ENCODE measurements at regions not wholly inside any gene's neighbourhood (a gene's known extent, or its start where the extent isn't known, plus 50 kb on each side); places are given as distances from the start of the nearest gene placed in this dataset.

GRCh38 chr4:181971411-181971810, 271.8 kb upstream of the TENM3 start:
- no CpG with 5 or more reads among the region's 4 CpGs for WGBS, 2 donors (ENCODE audit: extremely low coverage in 2 of 2, insufficient read length in 2 of 2, insufficient replicate concordance in 1 of 2)
- no peak overlapping the region for H3K27ac ChIP-seq (replicated peaks; ENCODE audit: low read length)
- H3K14ac ChIP-seq (ENCODE audit: low read length), result no peak overlapping the region

GRCh38 chr4:181971973-181972372, 271.2 kb upstream of the TENM3 start:
- no peak for DNase-seq (ENCODE audit: low spot score)
- peaks cover 0 to 1% of the 10 kb centered on the region in 2 donors for H3K4me1 ChIP-seq (ENCODE audit: control insufficient read depth in 2 of 2, insufficient read depth in 1 of 2, low read depth in 1 of 2, low read length in 2 of 2)
- no peak overlapping the region for H2BK5ac ChIP-seq (ENCODE audit: low read length)
- H3K9ac ChIP-seq (ENCODE audit: low read depth, low read length, poor library complexity), result no peak overlapping the region
- H2BK15ac ChIP-seq (ENCODE audit: low read length), result no peak overlapping the region
- H4K91ac ChIP-seq (ENCODE audit: low read depth, low read length, poor library complexity), result no peak overlapping the region
- no peak overlapping the region for H3K14ac ChIP-seq (ENCODE audit: low read length)
- no peak overlapping the region for H4K8ac ChIP-seq (ENCODE audit: low read depth, low read length)
- H2BK12ac ChIP-seq (ENCODE audit: low read length), result no peak overlapping the region
- no peak overlapping the region for H3K4me3 ChIP-seq (ENCODE audit: low read length in 2 of 2)
- no peak overlapping the region for H3K23ac ChIP-seq (ENCODE audit: low read depth, low read length, poor library complexity)
- no CpG with 5 or more reads among the region's 3 CpGs for WGBS, 2 donors (ENCODE audit: extremely low coverage in 2 of 2, insufficient read length in 2 of 2, insufficient replicate concordance in 1 of 2)
- no peak overlapping the region for H2AFZ ChIP-seq (ENCODE audit: low read length)
- no peak overlapping the region for H2AK5ac ChIP-seq (ENCODE audit: low read depth, low read length)
- no peak overlapping the region for H3K4ac ChIP-seq (ENCODE audit: low read length)
- no peak overlapping the region for H3K18ac ChIP-seq (ENCODE audit: low read length)
- no peak overlapping the region for H2BK120ac ChIP-seq (ENCODE audit: low read depth, low read length)
- H3K9me3 ChIP-seq (replicated peaks in 1 of 2; ENCODE audit: control insufficient read depth in 2 of 2, insufficient read depth in 1 of 2, low read depth in 1 of 2, low read length in 2 of 2), result no peaks in the 10 kb centered on the region
- H3K36me3 ChIP-seq (replicated peaks in 1 of 2; ENCODE audit: control insufficient read depth in 2 of 2, insufficient read depth in 2 of 2, low read length in 2 of 2), result no peaks in the 10 kb centered on the region
- no peaks in the 10 kb centered on the region for H3K27me3 ChIP-seq (ENCODE audit: control insufficient read depth in 3 of 3, insufficient read depth in 3 of 3, low read depth in 1 of 3, low read length in 3 of 3)
- H3K4me2 ChIP-seq (ENCODE audit: insufficient read depth, low read length, poor library complexity, severe bottlenecking), result no peak overlapping the region
- no peak overlapping the region for H3K27ac ChIP-seq (replicated peaks; ENCODE audit: low read length)
- H3K79me1 ChIP-seq (ENCODE audit: low read depth, low read length), result no peaks in the 10 kb centered on the region

More at GRCh38 chr4:181971411-181971810, 271.8 kb upstream of the TENM3 start:
- Histone ChIP-seq H3K4ac (ENCODE audit: low read length) (no peak overlapping the region), H2BK12ac (ENCODE audit: low read length) (no peak overlapping the region), H3K23ac (ENCODE audit: low read depth, low read length, poor library complexity) (no peak overlapping the region), H2AFZ (ENCODE audit: low read length) (no peak overlapping the region), H3K4me2 (ENCODE audit: insufficient read depth, low read length, poor library complexity, severe bottlenecking) (no peak overlapping the region), H2BK5ac (ENCODE audit: low read length) (no peak overlapping the region), H3K4me3 (ENCODE audit: low read length in 2 of 2) (no peak overlapping the region), H4K8ac (ENCODE audit: low read depth, low read length) (no peak overlapping the region), H3K79me1 (ENCODE audit: low read depth, low read length) (no peaks in the 10 kb centered on the region), H2AK5ac (ENCODE audit: low read depth, low read length) (no peak overlapping the region), H4K91ac (ENCODE audit: low read depth, low read length, poor library complexity) (no peak overlapping the region), H2BK15ac (ENCODE audit: low read length) (no peak overlapping the region), H3K27me3 (ENCODE audit: control insufficient read depth in 3 of 3, insufficient read depth in 3 of 3, low read depth in 1 of 3, low read length in 3 of 3) (no peaks in the 10 kb centered on the region), H3K9me3 (replicated peaks in 1 of 2; ENCODE audit: control insufficient read depth in 2 of 2, insufficient read depth in 1 of 2, low read depth in 1 of 2, low read length in 2 of 2) (no peaks in the 10 kb centered on the region), H3K9ac (ENCODE audit: low read depth, low read length, poor library complexity) (no peak overlapping the region), H3K4me1 (ENCODE audit: control insufficient read depth in 2 of 2, insufficient read depth in 1 of 2, low read depth in 1 of 2, low read length in 2 of 2) (no peaks in the 10 kb centered on the region), H3K18ac (ENCODE audit: low read length) (no peak overlapping the region), H3K36me3 (replicated peaks in 1 of 2; ENCODE audit: control insufficient read depth in 2 of 2, insufficient read depth in 2 of 2, low read length in 2 of 2) (no peaks in the 10 kb centered on the region), H2BK120ac (ENCODE audit: low read depth, low read length) (no peak overlapping the region)
- DNase-seq (ENCODE audit: low spot score), result no peak

GRCh38 chr4:181976764-181977163, 266.4 kb upstream of the TENM3 start:
- Histone ChIP-seq H3K4me2 (ENCODE audit: insufficient read depth, low read length, poor library complexity, severe bottlenecking) (no peak overlapping the region), H3K27me3 (ENCODE audit: control insufficient read depth in 3 of 3, insufficient read depth in 3 of 3, low read depth in 1 of 3, low read length in 3 of 3) (no peaks in the 10 kb centered on the region), H3K4ac (ENCODE audit: low read length) (no peak overlapping the region), H2BK120ac (ENCODE audit: low read depth, low read length) (no peak overlapping the region), H2AFZ (ENCODE audit: low read length) (no peak overlapping the region), H4K91ac (ENCODE audit: low read depth, low read length, poor library complexity) (no peak overlapping the region), H3K4me3 (ENCODE audit: low read length in 2 of 2) (no peak overlapping the region), H3K14ac (ENCODE audit: low read length) (no peak overlapping the region), H3K36me3 (replicated peaks in 1 of 2; ENCODE audit: control insufficient read depth in 2 of 2, insufficient read depth in 2 of 2, low read length in 2 of 2) (no peaks in the 10 kb centered on the region), H3K27ac (replicated peaks; ENCODE audit: low read length) (no peak overlapping the region), H4K8ac (ENCODE audit: low read depth, low read length) (no peak overlapping the region), H3K4me1 (ENCODE audit: control insufficient read depth in 2 of 2, insufficient read depth in 1 of 2, low read depth in 1 of 2, low read length in 2 of 2) (peaks cover 0 to 1% of the 10 kb centered on the region in 2 donors), H2AK5ac (ENCODE audit: low read depth, low read length) (no peak overlapping the region), H3K23ac (ENCODE audit: low read depth, low read length, poor library complexity) (no peak overlapping the region), H3K79me1 (ENCODE audit: low read depth, low read length) (no peaks in the 10 kb centered on the region), H3K9ac (ENCODE audit: low read depth, low read length, poor library complexity) (no peak overlapping the region), H2BK12ac (ENCODE audit: low read length) (no peak overlapping the region), H3K18ac (ENCODE audit: low read length) (no peak overlapping the region), H2BK15ac (ENCODE audit: low read length) (no peak overlapping the region), H3K9me3 (replicated peaks in 1 of 2; ENCODE audit: control insufficient read depth in 2 of 2, insufficient read depth in 1 of 2, low read depth in 1 of 2, low read length in 2 of 2) (no peaks in the 10 kb centered on the region), H2BK5ac (ENCODE audit: low read length) (no peak overlapping the region)
- no peak for DNase-seq (ENCODE audit: low spot score)
- no CpG with 5 or more reads among the region's 8 CpGs for WGBS, 2 donors (ENCODE audit: extremely low coverage in 2 of 2, insufficient read length in 2 of 2, insufficient replicate concordance in 1 of 2)

GRCh38 chr4:181982437-181982836, 260.8 kb upstream of the TENM3 start:
- Histone ChIP-seq H3K4me3 (ENCODE audit: low read length in 2 of 2) (no peak overlapping the region), H3K9me3 (replicated peaks in 1 of 2; ENCODE audit: control insufficient read depth in 2 of 2, insufficient read depth in 1 of 2, low read depth in 1 of 2, low read length in 2 of 2) (no peaks in the 10 kb centered on the region), H2BK120ac (ENCODE audit: low read depth, low read length) (no peak overlapping the region), H3K18ac (ENCODE audit: low read length) (no peak overlapping the region), H3K14ac (ENCODE audit: low read length) (no peak overlapping the region), H3K27ac (replicated peaks; ENCODE audit: low read length) (no peak overlapping the region), H2AK5ac (ENCODE audit: low read depth, low read length) (no peak overlapping the region), H3K23ac (ENCODE audit: low read depth, low read length, poor library complexity) (no peak overlapping the region), H2AFZ (ENCODE audit: low read length) (no peak overlapping the region), H3K79me1 (ENCODE audit: low read depth, low read length) (no peaks in the 10 kb centered on the region), H2BK12ac (ENCODE audit: low read length) (no peak overlapping the region), H3K27me3 (ENCODE audit: control insufficient read depth in 3 of 3, insufficient read depth in 3 of 3, low read depth in 1 of 3, low read length in 3 of 3) (no peaks in the 10 kb centered on the region), H3K4me2 (ENCODE audit: insufficient read depth, low read length, poor library complexity, severe bottlenecking) (no peak overlapping the region), H3K4me1 (ENCODE audit: control insufficient read depth in 2 of 2, insufficient read depth in 1 of 2, low read depth in 1 of 2, low read length in 2 of 2) (no peaks in the 10 kb centered on the region), H2BK15ac (ENCODE audit: low read length) (no peak overlapping the region), H4K8ac (ENCODE audit: low read depth, low read length) (no peak overlapping the region), H3K4ac (ENCODE audit: low read length) (no peak overlapping the region), H3K9ac (ENCODE audit: low read depth, low read length, poor library complexity) (no peak overlapping the region), H4K91ac (ENCODE audit: low read depth, low read length, poor library complexity) (no peak overlapping the region), H2BK5ac (ENCODE audit: low read length) (no peak overlapping the region), H3K36me3 (replicated peaks in 1 of 2; ENCODE audit: control insufficient read depth in 2 of 2, insufficient read depth in 2 of 2, low read length in 2 of 2) (no peaks in the 10 kb centered on the region)
- WGBS, 2 donors (ENCODE audit: extremely low coverage in 2 of 2, insufficient read length in 2 of 2, insufficient replicate concordance in 1 of 2), result no CpG with 5 or more reads among the region's 2 CpGs
- DNase-seq (ENCODE audit: low spot score), result no peak

Data from neuronal stem cell (in vitro differentiated cells).